HG03175 (cell line): ENCODE measurements at regions not wholly inside any gene's neighbourhood (a gene's known extent, or its start where the extent isn't known, plus 50 kb on each side); places are given as distances from the start of the nearest gene placed in this dataset.
"Not testable (repeated sequence)": the region's sequence is repeated elsewhere in the genome, so short reads cannot be mapped to it uniquely, and the experiment has no call there.

Experiments used
- ATAC-seq: cut with Tn5 transposase; IDR thresholded peaks from one replicate; pipeline ENCODE4 v1.9.1; 2021; ENCODE audit warnings: mild to moderate bottlenecking, moderate library complexity; ENCODE audit not compliant: unreplicated experiment

DNA sequence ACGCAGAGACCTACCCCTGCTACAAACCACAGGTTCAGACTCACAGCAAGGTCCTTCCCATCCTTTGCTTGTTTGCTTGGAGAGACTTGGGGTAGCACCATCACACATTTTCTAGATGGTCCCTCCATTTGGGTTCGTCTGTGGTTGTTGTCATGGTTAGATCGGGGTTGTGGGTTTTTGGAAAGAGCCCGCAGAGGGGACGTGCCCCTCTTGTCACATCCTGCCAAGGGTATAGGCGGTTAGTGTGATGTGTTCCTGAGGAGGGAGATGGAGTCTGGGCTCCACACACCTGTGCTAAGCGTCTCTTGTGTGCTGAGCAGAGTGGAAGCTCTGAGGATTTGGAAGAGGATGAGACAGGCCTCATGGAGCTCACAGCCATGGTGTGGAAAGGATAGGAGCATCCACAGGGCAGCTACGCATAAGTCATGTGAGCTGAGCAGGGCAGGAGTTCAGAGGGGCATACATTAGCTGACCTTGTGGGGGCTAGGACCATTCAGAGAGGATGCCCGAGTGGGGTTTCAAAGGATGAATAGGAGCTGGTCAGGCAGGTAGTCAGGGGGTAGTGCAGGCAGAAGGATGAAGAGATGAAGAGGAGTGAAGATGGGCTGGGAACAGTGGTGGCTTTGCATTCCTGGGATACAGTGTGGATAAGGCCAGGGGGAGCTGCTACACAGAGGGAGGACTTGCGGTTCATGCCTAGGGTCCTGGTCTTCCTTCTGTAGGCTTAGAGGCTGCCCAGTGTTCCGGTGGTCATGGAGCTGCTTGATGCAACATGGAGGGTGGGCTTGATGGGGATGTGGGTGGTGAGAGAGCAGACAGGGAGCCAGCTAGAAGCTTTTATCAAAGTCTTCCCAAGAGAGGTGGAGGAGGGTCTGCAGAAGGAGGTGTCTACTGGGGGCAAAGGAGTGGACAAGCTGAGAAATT is 62.9 kb downstream of the ACKR3 start:
- ATAC-seq = no peak

- no peak for ATAC-seq
These were observed 63.6 kb downstream of the ACKR3 start for GRCh38 chr2:236633219-236633570.

- ATAC-seq = no peak
These were observed 64.3 kb downstream of the ACKR3 start for GRCh38 chr2:236633775-236634560.

DNA sequence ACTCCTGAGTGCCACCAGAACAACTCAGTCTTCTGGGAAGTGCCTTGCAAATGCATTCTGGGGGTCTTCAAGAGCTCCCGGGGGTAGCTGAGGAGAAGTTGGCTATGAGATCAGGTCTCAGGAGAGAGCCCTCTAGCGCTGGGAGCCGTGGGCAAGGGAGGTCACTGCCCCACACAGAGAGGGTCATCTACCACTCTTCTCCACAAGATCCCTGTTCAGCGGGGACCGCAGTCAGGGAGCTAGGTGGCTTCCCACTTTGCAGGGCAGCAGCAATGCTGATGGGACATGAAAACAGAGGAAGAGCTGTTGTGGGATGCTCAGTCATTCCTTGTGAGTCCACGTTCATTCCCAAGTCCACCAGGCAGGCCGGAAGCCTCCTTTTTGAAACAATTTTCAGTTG is 66.6 kb downstream of the ACKR3 start:
- no peak for ATAC-seq

DNA sequence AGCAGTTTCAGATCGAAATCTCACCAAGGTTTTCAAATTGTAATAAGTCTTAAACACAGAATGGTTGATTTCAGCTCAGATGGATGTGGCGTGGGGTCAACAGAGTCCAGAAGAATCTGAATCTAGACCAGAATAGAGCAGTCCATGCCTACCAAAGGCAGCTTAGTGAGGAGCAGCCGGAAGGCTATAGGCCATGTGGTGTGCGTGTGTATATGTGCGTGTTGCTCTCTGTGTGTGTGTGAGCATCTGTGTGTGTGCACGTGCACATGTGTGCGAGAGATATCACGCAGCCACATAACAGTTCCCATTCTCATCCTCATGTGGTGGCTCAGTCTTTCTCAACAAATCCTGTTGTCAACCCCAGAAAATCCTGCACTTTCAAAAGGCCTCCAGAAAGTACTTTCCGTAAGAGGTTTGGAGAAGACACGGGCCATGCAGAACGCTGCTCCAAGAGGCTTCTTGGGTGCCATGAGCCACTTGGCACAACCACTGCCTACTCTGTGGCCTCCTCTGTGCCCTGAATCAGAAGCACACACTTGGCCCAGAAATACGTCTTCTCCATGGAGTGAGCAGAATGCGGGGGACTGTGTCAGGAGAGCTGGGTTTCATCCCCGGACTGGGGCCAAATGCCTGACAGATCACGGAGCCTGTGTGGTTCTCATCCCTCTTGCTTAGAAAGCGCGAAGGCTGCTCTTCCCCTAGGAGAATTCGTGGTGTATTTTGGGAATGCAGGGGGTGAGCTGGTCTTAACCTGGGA is 67.3 kb downstream of the ACKR3 start:
- no peak for ATAC-seq

- ATAC-seq = no peak
These were observed 68.3 kb downstream of the ACKR3 start for GRCh38 chr2:236637686-236638569.

DNA sequence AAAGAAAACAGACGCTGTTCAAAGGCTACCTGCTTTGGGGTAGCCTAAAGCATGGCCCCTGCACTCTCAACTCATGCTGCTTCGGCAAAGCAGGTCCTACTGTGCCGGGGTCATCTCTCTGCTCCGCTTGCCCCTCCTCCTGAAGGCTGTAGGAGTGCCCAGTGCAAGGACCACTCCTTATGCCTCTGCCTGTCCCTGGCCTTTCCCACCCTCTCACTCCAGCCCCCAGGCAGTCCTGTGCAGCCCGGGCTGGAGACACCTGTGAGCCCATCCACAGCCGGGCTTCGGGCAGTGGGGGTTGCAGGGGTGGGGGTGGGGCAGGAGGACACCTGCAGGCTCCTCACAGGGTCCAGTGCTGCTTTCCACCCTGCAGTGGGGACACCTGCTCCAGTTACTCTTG is 69.1 kb downstream of the ACKR3 start:
- ATAC-seq = no peak

GRCh38 chr2:236639461-236640235 is 70.0 kb downstream of the ACKR3 start:
- no peak for ATAC-seq

DNA sequence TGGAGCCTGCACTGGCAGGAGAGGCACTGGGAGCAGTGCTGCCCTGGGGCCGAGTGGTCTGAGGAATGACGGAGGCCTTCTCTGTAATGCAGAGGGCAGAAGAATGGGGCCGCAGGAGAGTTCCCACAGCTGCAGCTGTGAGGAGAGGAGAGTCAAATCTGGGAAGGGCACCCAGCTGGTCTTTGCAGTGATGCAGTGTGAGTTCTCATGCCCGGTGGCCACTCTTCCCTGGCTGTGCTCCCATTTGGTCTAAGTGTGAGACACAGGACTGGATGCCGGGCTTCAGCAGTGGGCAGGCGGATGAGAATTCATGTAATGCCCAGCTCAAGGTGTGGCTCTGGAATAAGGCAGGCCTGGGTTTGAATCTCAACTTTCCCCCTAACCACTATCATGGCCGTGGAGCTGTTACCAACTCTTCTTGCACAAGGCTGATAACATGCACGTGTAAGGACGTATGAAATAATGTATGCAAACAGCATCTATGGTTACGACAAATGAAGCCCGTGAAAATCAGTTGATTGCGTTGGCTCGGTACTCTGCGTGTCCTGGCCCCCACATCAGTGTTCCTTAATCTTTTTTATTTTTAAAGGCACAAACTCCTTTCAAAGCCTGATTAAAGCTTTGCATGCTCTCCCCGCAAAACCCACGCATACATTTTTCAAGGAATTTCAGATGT is 71.6 kb downstream of the ACKR3 start:
- ATAC-seq = no peak

GRCh38 chr2:236642125-236642524 is 72.5 kb downstream of the ACKR3 start:
- ATAC-seq = no peak

DNA sequence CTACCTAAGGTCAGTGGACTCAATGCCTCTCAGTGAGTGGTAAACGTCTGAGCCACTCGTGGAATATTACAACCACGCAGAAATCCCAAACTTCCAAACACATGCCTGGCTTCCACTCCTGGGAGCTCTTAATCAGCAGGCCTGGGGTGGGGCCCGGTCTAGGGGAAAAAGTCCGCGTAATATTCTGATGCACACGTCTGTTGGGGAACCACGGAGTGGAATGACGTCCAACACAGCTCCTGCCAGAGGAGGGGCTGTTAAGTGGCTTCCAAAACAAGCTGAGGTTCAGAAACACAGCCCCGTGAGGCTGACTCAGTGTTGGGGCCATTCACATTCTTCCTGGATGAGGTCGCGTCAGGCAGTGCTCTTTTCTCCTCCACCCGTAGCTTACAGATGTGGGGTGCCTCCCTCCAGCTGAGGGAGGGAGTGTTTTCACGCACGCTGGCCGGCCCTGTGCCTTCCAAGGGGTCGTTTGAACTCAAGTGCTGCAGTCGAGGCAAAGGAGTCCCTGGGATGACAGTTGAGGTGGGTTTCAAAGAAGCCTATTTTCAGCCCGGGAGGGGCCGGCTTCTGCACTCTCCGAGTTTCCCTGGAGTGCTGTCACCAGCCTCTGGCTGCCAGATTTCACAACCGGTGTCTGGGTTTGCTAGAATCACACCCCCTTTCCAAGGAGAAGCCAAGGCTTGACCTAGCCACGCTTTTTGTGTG is 73.1 kb downstream of the ACKR3 start:
- ATAC-seq = no peak

DNA sequence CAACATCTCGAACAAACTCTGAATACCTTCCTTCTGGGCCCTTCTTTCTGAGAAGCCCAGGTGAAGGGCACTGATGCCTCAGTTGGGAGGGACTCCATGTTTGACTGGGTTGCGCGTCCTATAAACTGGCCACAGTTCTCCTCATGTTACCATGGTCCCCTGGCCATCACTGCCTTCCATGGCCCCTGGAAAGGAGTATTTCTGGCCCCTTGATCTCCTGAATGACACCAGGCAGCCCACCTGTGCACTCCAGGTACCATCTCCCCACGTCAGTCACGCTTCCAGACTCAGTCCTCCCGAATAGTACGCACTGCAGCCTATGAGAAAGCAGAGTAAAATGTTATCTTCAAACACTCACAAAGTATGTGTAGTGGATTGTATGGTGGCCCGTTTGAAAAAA is 73.9 kb downstream of the ACKR3 start:
- no peak for ATAC-seq

DNA sequence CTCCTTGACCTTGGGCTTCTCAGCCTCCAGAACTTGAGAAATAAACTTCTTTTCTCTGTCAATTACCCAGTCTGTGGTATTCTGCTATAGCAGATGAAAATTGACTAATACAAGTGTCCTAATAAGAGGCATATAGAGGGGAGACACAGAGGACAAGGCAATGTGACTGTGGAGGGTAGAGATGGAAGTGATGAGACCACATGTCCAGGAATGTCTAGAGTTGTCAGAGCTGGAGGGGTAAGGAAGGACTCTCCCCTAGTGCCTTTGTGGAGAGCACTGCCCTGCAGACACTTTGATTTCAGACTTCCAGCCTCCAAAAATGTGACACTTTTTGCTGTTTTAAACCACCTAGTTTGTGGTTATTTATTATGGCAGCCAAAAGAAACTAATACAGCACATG is 74.4 kb downstream of the ACKR3 start:
- ATAC-seq = no peak

DNA sequence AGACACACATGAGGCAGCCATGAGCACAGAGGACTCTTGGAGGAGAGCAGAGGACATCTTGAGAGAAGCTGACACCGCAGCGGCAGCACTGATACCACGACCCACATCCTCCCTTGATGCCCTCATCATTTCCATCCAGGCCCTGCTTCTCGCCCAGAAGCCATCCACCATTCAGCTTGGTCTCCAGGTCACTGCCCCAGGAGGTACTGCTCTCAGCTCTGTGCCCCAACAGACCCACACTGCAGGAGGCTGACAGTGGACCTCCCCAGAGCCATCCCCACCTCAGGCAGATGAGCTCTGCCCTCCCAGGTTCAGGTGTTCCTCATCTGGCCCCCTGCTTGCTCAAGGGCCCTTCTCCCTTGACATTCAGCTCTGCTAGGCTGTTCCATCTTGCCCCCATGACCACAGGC is 74.9 kb downstream of the ACKR3 start:
- ATAC-seq = no peak

DNA sequence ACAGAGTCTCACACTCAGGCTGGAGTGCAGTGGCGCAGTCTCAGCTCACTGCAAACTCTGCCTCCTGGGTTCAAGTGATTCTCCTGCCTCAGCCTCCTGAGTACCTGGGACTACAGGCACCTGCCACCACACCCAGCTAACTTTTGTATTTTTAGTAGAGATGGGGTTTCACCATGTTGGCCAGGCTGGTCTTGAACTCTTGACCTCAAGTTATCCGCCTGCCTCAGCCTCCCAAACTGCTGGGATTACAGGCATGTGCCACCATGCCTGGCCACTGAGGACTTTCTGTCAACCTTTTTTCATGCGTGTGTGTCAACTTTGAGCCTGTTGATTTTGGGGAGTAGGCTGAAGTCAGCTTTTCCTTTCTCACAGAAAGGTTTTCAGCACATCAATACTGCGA is 75.5 kb downstream of the ACKR3 start:
- ATAC-seq = not testable (repeated sequence)

DNA sequence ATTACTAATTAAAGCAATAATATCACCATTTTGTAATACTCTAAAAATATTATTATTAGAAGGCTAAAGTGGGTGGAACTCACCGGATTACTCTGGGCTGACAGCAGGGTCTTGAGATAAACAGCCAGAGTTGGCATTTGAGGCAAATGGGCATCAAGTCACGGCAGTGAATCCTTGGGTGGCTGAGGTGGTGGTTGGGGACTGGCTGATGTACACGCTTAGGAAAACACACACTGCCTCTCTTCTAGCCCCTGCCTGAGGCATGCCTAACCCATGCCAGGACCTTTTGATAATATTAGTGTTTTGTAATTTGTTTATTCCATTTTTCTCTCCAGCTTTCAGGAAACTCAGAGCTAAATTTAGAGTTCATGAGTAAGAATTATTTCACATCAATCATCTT is 76.8 kb downstream of the ACKR3 start:
- no peak for ATAC-seq

DNA sequence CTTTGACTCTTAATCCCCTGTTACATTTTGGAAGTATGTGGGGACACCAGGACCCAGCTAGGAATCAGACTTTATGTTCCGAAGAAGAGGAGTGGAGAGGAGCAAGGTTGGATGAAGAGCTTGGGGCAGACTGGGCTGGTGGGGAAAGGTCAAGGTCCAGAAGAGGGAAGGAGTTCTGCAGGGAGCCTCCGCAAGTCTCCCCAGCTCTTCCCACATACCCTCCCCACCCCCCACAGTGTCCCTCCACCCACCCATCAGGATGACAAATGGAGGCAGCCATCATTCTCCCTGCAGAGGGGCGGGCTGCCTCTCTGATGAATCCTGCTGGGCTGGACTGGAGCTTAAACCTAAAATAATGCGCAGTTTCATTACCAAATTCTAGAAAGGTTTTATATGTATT is 77.2 kb downstream of the ACKR3 start:
- ATAC-seq = no peak

DNA sequence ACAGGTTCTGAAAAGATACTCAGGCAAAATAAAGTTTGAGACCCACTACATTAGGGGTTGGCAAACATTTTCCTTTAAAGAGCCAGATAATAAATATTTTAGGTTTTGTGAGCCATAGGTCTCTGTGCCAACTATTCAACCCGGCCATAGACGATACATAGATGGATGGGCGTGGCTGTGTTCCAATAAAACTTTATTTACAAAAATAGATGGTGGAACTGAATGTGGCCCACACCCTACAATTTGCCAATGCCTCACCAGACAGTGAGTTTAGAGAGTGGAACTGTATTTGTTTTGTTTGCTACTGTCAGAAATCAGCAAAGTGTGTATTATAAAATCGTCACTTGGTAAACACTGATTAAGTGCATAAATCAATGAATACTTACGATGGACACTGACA is 78.0 kb downstream of the ACKR3 start:
- ATAC-seq = no peak

DNA sequence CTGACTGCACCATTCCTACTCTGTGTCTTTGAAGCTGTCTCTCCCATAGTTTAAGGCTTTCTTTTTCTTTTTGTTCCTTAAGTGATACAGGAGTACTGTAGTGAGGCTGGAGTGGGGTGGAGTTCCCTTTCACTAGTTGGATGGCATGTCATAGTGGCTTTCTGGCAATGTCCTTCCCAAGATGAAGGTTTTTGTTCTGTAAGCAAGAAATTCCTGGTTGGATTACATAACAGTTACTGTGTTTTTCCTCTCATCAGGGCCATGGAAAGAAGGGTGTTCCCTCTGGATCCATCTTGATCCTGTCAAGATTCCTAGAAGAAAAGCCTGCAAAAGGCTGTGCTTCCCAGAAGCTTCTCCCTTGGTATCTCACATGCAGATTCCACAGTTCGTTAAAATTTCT is 84.2 kb downstream of the ACKR3 start:
- no peak for ATAC-seq
